ENCODE measurements at regions not wholly inside any gene's neighbourhood (a gene's known extent, or its start where the extent isn't known, plus 50 kb on each side); places are given as distances from the start of the nearest gene placed in this dataset.

GRCh38 chr12:58593557-58594304, 326.6 kb downstream of the LRIG3 start:
- DNase-seq = no peak

DNA sequence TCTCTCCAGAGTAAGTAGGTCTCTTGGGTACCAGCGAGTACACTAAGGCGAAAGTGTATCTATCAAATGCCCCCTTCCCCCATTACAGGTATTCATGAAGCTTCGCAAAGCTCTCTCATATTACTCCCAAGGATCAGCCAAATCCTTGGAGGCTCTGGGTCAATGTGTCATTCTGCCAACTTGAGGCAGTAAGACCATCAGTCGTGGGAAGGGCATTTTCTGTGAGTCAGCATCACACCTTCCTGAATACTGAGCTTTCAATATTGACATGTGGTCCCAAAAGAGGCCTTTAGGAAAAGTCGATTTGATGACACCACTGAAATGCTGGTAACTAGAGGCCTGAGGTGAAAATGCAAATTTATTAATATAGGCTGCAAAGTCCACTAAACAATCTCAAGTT, 323.9 kb downstream of the LRIG3 start:
- no peak for DNase-seq

DNA sequence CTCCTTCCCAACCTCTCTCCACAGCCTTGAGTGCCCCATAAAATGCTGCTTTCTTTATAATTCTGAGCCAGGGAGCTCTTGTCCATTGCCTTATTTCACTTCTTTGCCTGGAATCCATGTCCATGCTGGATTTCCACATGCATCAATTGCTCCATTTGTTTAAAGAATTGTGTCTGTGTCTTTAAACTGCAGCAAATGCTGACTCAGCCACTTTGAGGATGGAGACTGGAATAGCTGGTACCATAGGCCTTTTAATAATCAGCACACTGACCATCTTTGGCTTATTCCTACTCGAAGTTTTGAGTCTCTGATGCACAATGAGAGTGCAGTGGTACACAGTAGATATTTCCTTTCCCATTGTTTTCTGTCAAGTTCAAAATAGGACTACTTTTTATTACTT, 318.8 kb downstream of the LRIG3 start:
- DNase-seq = no peak

DNA sequence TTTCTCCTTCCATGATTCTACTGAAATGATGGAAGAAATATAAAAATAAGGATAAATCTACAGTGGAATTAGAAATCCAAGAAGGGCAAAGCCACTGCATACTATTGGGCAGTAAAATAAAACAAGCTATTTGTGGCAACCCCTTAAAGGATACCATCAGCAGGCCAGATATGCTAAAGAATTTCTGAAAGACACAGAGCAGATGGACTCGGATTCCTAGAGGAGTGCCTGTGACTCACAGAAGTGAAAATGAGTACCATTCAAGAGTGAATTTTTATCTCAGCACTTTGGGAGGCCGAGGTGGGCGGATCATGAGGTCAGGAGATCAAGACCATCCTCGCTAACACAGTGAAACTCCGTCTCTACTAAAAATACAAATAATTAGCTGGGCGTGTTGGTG, 318.1 kb downstream of the LRIG3 start:
- no peak for DNase-seq

GRCh38 chr12:58602736-58603135, 317.6 kb downstream of the LRIG3 start:
- DNase-seq = no peak

DNA sequence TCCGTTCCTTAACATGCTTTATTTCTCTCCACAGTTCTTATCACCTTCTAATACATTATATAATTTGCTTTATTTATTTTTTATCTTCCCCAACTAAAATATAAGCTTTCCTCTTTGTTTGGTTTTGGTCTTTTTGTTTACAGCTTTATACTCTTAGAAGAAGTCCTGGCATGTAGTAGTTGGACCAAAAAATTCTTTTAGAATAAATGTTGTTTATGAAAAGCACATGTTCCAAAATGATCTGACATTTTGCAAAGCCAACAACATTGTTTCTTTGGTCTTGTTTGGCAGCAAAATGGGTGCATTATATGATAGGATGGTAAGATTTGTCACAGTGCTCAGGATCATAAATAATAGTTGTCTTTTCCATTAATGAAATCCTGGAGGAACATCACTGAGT, 312.5 kb downstream of the LRIG3 start:
- DNase-seq = no peak

GRCh38 chr12:58608711-58609110, 311.6 kb downstream of the LRIG3 start:
- no peak for DNase-seq

GRCh38 chr12:58615047-58615446, 305.3 kb downstream of the LRIG3 start:
- DNase-seq = no peak

- DNase-seq = no peak
These were observed 304.7 kb downstream of the LRIG3 start for GRCh38 chr12:58615576-58615975.

GRCh38 chr12:58616618-58617017, 303.7 kb downstream of the LRIG3 start:
- DNase-seq = no peak

DNA sequence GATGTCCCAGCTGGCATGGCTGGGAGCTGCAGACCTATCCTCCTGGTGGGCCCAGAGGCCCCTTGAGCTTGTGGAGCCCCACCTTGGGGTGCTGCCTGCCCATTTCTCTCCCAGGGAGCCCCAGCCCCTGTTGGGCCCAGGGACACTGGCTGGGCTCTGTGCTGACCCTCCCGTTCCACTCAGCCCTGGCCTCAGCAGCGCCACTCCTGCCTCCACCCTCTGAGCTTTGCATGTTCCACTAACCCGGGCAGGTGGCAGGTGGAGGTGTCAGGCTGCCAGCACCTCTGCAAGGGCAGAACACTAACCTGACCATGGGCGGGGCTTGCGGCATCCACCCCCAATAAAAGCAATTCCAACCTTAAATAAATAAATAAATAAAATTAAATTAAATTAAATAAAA, 299.2 kb downstream of the LRIG3 start:
- DNase-seq = no peak

DNA sequence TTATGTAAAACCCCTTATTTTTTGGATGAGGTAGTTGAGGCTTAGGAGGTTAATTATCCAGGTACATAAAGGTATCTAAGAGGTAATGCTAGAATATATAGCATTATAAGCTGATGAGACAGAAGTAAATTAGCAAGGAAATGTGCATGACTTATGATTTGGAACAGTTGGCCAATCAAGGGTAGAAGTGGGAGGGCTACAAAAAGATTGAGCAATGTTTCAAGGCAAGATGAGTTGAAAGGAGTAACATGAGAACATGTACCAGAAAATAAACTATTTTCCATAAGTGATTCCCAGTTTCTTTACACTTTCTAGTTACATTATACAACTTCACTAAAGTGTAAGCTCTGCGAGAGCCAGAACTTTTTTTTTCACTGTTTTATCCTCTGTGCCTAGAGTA, 290.9 kb downstream of the LRIG3 start:
- DNase-seq = no peak

DNA sequence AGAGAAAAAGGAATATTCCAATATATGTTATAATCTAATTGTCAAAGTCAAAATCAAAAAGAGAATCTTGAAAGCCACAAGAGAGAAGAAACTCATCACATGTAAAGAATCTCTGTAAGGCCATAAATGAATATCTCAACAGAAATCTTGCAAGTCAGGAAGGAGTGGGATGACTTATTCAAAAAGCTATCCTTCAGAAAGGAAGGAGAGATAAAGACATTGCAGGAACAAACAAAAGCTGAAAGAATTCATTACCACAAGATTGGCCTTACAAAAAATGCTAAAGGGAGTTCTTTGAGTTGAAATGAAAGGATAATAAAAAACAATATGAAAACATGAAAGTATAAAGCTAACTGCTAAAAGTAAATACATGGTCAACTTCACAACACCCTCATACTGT, 286.8 kb downstream of the LRIG3 start:
- DNase-seq = no peak

DNA sequence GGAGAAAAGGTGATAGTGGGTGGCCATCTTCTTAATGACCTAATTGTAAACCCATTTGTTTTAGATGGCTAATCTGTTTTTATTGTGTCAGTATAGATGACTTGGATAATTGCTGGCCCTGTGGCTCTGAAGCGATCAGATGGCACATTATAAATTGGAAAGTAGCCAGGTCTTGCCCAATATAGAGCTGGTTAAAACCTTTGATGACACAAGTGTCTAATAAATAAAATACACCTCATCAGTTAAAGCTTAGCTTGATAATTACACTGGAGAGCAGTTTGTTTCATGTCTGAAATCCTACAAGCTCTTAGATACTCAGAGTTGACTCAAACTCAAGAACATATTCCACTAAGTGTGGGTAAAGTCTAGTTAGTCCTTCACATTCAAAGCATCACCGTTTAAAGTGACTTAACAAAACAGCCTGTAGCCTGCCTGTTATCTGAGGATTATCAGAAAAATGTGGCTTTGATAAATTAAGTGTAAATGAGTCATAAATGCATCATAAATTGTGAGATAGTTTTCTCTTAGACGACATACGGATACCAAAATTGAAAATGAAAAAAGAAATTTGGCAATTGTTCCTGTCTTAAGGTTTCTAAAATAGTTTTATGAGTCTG, 280.9 kb downstream of the LRIG3 start:
- DNase-seq = no peak

DNA sequence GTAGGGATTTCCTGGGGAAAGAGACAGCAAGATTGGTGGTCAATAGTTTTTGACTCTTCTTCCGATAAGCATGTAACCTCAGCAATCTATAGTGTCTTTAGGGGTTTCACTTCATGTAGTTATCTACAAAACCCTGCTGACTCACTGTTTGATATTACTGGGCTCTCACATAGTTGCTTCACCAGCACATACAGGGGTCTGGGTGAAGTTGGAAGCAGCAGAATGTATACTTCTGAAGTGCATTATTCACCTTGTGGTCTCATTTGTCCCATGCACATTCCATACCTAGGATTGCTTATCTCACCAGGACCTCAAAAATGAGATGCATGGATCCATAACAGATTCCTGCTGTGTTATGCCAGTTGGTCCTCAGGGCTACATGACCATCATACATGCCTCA, 280.0 kb downstream of the LRIG3 start:
- no peak for DNase-seq

- DNase-seq = no peak
These were observed 274.4 kb downstream of the LRIG3 start for GRCh38 chr12:58645946-58646345.

DNA sequence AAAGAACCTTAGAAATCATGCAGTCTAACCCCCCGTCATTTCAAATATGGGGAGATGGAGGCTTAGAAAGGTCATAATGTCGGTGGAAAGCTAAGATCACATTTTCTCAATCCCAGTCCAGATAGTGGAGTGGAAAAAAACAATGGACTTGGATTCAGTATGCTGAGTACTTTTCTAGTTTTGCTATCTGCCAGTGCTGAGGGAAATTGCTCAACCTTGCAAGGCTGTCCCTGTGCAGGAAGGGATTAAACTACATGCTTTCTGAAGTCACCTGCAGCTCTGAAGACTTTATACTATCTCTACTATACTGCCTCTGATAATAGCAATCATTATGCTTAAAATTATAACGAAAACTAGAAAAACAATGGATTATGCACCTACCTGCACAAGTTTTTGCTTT, 272.8 kb downstream of the LRIG3 start:
- no peak for DNase-seq

DNA sequence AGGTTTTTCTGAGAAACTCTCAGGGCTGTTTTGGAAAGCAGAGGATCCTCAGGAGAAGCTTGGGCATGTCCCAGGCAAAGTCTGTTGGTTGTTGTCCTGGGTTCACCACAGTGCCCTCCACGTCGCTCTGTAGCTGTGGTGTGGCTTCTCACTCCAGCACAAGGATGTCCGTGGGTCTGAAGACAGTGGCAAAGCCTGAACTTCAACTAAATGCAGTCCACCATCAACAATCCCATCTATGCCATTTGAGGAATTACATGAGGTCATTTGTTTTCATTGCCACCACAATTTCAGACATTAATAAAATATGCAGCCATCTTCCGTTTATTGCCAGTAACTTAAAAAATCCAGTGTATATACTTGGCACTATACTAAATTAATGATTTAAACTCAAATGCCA, 272.1 kb downstream of the LRIG3 start:
- no peak for DNase-seq

DNA sequence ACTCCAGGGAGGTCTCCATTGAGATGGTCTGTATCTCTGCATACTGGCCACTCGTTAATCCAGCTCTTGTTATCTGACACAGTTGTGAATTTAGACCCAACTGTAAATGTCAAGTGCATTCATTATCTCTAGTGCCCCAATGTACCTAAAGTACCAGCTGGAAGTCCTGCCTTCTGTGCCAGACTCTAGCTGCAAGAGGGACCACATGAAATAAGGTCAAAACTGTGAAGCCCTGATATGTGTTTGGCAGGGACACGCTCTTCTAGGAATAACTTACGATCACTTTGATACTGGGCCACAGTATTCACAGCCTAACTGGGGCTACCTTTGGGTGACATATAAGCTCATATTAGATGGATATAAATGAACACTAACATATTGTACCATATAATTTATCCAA, 268.5 kb downstream of the LRIG3 start:
- DNase-seq = no peak

DNA sequence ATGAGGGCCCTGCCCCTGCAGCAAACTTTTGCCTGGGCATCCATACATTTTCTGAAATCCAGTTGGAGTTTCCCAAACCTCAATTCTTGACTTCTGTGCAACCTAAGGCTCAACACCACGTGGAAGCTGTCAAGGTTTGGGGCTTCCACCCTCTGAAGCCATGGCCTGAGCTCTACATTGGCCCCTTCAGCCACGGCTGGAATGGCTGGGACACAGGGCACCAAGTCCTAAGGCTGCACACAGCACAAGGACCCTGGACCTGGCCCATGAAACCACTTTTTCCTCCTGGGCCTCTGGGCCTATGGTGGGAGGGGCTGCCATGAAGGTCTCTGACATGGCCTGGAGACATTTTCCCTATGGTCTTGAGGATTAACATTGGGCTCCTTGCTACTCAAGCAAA, 266.3 kb downstream of the LRIG3 start:
- DNase-seq = no peak

DNA sequence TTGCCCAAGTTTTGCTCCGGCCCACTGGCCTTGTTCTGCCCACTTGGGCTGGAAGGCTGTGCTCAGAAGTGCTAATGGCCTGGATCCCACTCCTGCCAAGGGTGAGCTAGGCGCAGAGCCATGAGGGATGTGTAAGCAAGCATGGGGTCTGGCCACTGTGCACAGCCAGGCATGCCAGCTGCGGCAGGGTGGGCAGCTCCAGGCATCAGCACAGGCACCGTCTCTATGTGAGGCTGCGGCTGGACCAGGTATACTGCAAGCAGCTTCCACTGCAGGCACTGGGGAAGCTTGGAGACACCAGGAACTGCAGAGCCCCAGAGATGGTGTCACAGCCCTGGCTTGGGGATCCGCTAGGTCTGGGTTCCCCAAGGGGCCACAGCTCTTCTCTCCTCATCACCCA, 264.9 kb downstream of the LRIG3 start:
- DNase-seq = no peak

- DNase-seq = no peak
These were observed 263.9 kb downstream of the LRIG3 start for GRCh38 chr12:58656254-58657009.

DNA sequence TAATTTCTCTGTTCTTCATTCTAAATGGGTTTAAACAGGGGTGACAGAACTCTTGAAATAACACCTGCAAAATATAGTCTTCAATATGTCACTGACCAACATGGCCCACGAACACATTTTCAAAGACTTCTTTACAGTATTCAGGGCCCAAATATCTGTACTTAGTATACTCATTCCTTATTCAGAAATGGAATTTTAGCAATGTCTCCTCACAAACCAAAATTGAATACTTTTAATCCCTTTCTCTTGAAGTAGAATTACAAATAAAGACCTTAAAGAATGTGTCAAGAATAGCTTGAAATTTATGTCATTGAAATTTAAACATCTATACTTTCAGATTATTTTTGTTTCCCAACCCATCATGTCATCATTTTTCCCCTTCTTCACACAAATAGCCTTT, 263.1 kb downstream of the LRIG3 start:
- no peak for DNase-seq

GRCh38 chr12:58665375-58665774, 254.9 kb downstream of the LRIG3 start:
- DNase-seq = no peak

Measured in dermis blood vessel endothelial cell (primary cell).